ENCODE measurements at regions not wholly inside any gene's neighbourhood (a gene's known extent, or its start where the extent isn't known, plus 50 kb on each side); places are given as distances from the start of the nearest gene placed in this dataset.

- TF ChIP-seq POLR2AphosphoS5 (IDR thresholded peaks at IDR 0.05; ENCODE audit: insufficient read depth in 1 of 2, low read depth in 1 of 2) = no peak
- TF ChIP-seq CTCF (IDR thresholded peaks at IDR 0.05) = no peak
- TF ChIP-seq POLR2A (IDR thresholded peaks at IDR 0.05) = no peak
Measured at GRCh38 chr4:84177831-84178542, 321.1 kb downstream of the NKX6-1 start.

Data from vagina (tissue), 2 donors.